ENCODE measurements at regions not wholly inside any gene's neighbourhood (a gene's known extent, or its start where the extent isn't known, plus 50 kb on each side); places are given as distances from the start of the nearest gene placed in this dataset.
A peak's percentile ranks its signal among the peaks of the same experiment; 100 is the strongest.

GRCh38 chr7:94834359-94834758 lies 73.0 kb upstream of the PPP1R9A start:
- ATAC-seq = no peak
- Histone ChIP-seq H3K4me1 (no peaks in the 10 kb centered on the region), H3K27me3 (no peaks in the 10 kb centered on the region), H3K9me3 (peaks cover 0 to 3% (median 0%) of the 10 kb centered on the region in 4 donors), H3K4me3 (no peak overlapping the region), H3K36me3 (no peaks in the 10 kb centered on the region), H3K27ac (no peak overlapping the region)
- 91 to 93% methylated on average over 2 of the region's 2 CpGs for WGBS, 2 donors
- no peak for DNase-seq
- no peak for TF ChIP-seq CTCF (IDR thresholded peaks at IDR 0.05)
- FAIRE-seq = no peak
- intact Hi-C loops (cut with DNase I) = no loop called here

- WGBS, 2 donors = 98 to 99% methylated on average over 3 of the region's 3 CpGs
- no peak for ATAC-seq
Measured at GRCh38 chr7:94838717-94839116, 68.7 kb upstream of the PPP1R9A start.

GRCh38 chr7:94843553-94843952 lies 63.8 kb upstream of the PPP1R9A start:
- peaks cover 0 to 7% (median 0%) of the 10 kb centered on the region in 4 donors for H3K9me3 ChIP-seq
- 87 to 94% methylated on average over 1 of the region's 1 CpG for WGBS, 2 donors
- no peak for FAIRE-seq

More at GRCh38 chr7:94838717-94839116, 68.7 kb upstream of the PPP1R9A start:
- Histone ChIP-seq H3K27ac (no peak overlapping the region), H3K27me3 (no peaks in the 10 kb centered on the region), H3K4me1 (no peaks in the 10 kb centered on the region), H3K9me3 (peaks cover 0 to 3% (median 0%) of the 10 kb centered on the region in 4 donors), H3K4me3 (no peak overlapping the region), H3K36me3 (no peaks in the 10 kb centered on the region)
- FAIRE-seq (no peak), DNase-seq (no peak)
- intact Hi-C loops (cut with DNase I) = no loop called here
- no peak for TF ChIP-seq CTCF (IDR thresholded peaks at IDR 0.05)

GRCh38 chr7:94848531-94848930 lies 58.9 kb upstream of the PPP1R9A start:
- Histone ChIP-seq H3K27ac (no peak overlapping the region), H3K4me1 (no peaks in the 10 kb centered on the region), H3K9me3 (peaks cover 0 to 4% (median 0%) of the 10 kb centered on the region in 4 donors), H3K36me3 (no peaks in the 10 kb centered on the region), H3K4me3 (no peak overlapping the region), H3K27me3 (no peaks in the 10 kb centered on the region)
- DNase-seq = no peak
- no peak for ATAC-seq
- FAIRE-seq = no peak
- WGBS, 2 donors = 81 to 93% methylated on average over 2 of the region's 2 CpGs
- intact Hi-C loops (cut with DNase I) = no loop called here
- TF ChIP-seq CTCF (IDR thresholded peaks at IDR 0.05) = no peak

More at GRCh38 chr7:94843553-94843952, 63.8 kb upstream of the PPP1R9A start:
- Histone ChIP-seq H3K4me1 (no peaks in the 10 kb centered on the region), H3K4me3 (no peak overlapping the region), H3K36me3 (no peaks in the 10 kb centered on the region), H3K27me3 (no peaks in the 10 kb centered on the region), H3K27ac (no peak overlapping the region)
- intact Hi-C loops (cut with DNase I) = no loop called here
- no peak for TF ChIP-seq CTCF (IDR thresholded peaks at IDR 0.05)
- ATAC-seq = no peak
- no peak for DNase-seq

GRCh38 chr7:94848992-94849576 lies 58.3 kb upstream of the PPP1R9A start:
- no peak for FAIRE-seq
- 86 to 93% methylated on average over 33 of the region's 33 CpGs for WGBS, 2 donors
- no peak for ATAC-seq
- Histone ChIP-seq H3K36me3 (no peaks in the 10 kb centered on the region), H3K4me3 (no peak overlapping the region), H3K27ac (no peak overlapping the region), H3K4me1 (no peaks in the 10 kb centered on the region), H3K27me3 (no peaks in the 10 kb centered on the region), H3K9me3 (peaks cover 0 to 4% (median 0%) of the 10 kb centered on the region in 4 donors)
- peak in 1 of 6 donors; percentile 50 for DNase-seq
- TF ChIP-seq CTCF (IDR thresholded peaks at IDR 0.05) = no peak
- intact Hi-C loops (cut with DNase I) = no loop called here
